Activated CD4-positive, CD25-positive, alpha-beta regulatory T cell (primary cell): ENCODE measurements at regions not wholly inside any gene's neighbourhood (a gene's known extent, or its start where the extent isn't known, plus 50 kb on each side); places are given as distances from the start of the nearest gene placed in this dataset.
"Not testable (repeated sequence)": the region's sequence is repeated elsewhere in the genome, so short reads cannot be mapped to it uniquely, and the experiment has no call there.

Experiments
- DNase-seq, 4 experiments: peaks; one replicate each; lab custom pipeline; 2025; lab: John Stamatoyannopoulos, UW

DNA sequence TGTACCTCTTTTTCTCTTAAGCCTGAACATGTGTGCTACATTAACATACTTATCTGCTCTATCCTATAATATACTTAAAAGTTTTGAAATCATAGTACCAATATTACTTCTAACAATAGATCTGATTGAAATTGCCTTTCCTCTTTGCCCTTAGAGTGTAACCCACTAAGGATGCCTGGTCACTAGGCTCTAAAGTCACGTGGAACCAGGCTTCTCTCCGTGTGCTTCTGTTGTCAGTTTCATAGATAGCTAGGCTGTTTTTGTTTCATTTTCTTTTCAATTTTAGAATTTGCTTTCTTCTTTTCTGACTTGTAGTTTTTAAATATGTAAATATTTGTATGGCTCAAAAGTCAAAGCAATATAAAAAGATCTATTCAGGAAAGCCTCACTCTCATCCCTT lies 100.5 kb upstream of the PZP start:
- not testable (repeated sequence) for DNase-seq

DNA sequence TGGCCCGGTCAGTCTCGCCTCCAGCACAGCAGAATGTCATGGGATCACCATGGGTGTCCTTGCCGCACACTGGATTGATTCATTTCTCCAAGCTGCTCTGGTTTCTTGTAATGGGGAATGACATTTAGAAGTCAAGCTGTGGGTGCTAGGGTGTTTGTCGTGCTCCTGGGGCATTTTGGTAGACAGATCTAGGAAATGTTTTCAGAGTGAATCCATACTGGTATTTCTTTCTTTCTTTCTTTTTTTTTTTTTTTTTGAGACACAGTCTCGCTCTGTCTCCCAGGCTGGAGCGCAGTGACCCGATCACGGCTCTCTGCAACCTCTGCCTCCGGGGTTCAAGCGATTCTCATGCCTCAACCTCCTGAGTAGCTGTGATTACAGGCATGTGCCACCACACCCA lies 100.0 kb upstream of the PZP start:
- DNase-seq, result not testable (repeated sequence)

DNA sequence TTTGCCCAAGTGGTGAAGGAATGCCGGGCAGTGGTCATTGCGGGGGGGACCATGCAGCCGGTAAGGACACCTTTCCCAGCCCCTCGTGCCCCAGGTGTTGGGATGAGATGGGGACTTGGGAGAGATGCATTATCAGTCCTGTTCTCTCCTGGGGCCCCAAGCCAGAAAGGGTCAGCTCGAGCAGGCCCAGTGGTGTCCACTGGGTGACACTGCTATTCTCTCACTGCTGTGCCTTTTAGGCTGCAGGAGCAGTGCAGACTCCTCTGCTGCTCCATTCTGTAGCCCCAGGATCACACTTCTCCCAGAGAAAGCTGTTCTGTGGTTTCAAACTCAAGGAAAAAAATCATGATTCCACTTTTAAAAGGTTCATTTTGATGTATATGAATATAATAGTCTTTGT lies 99.1 kb upstream of the PZP start:
- not testable (repeated sequence) for DNase-seq

DNA sequence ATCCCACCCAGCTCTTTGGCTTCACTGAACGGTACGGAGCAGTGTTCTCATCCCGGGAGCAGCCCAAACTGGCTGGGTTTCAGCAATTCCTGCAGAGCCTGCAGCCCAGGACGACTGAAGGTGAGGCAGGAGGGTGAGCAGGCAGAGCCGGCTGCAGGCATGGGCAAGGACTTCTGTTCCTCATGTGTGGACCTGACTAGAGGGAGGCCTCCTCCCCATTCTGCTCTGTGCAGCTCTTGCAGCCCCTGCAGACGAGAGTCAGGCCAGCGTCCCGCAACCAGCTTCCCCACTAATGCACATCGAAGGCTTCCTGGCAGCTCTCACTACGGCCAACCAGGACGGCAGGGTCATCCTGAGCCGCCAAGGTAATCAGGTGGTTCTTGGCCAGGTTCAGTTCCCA lies 97.8 kb upstream of the PZP start:
- DNase-seq, result not testable (repeated sequence)

DNA sequence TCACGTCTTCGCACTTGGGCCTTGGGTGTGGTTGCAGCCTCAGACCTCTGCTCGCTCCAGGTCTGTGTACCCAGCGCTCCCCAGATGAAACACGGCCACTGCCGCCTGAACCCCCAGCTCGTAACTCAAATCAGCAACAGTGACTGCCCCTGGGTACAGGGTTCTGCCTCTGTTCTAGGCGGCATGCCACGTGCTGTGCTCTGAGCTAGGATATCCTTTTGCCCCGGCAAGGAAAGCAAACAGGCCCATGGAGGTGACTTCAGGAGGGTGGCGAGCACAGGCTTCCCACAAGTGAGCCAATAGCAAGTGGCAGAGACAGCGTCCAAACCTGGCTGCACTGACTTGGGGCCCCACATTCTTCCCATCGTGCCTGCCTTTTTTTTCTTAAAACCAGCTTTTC lies 96.3 kb upstream of the PZP start:
- DNase-seq, result not testable (repeated sequence)

DNA sequence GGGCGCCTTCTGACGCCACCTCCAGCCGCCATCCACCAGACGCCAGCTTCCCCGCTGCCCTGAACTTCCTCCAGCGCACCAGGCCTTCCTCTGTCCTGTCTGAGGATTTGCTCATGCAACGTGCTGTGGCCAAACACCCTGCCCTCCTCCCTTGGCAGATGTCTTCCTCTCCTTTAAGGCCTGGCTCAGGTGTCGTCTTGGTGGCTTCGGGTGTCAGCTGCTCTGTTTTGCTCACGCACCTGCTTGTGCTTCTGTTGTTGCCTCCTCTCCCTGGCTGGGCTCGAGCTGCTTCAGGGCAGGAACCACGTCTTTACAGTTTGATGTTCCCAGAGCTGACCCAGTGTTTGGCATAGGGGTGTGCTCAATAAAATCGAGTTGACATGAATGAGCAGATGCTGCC lies 87.7 kb upstream of the PZP start:
- DNase-seq, result not testable (repeated sequence)

DNA sequence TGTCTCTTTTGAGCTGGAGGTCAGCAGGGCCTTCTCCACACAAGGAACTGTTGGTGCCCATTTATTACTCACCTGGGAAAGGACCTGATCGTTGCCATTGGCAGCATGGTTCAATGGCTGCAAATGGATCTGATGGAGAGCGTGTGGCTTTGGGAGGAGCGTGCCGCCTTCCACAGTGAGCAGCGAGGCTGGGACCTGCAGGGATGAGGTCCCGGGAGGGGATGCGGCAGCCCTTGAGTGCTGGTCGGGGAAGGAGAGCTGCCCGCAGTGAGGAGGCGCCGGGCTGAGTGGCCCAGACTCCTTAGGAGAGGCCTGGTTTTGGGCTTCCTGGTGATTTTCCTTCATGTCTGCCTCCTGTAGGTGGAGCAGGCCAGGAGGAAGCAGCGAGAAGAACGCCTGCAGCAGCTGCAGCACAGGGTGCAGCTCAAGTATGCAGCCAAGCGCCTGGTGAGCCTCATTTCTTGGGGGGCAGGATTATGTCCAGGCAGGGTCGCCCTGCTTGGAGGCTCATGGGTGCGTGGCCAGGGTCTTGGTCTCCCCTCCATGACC lies 86.0 kb upstream of the PZP start:
- not testable (repeated sequence) for DNase-seq

DNA sequence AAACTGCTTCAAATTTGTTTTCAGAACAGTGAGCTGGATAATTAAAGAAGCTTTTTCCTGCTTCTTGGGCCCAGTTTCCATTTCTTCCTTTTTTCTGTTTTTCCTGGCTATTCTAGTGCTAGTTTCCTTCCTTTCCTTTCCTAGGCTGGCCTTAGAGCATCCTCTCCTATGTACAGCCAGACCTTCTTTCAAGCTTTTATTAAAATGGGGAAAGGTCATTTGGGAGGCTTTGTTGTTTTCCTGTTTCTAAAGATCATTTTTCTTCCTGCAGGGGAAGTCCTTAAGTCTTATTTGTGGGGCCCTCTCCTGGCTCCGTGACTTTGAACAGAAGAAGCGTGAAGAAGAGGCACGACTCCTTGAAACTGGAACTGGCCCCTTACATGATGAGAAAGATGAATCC lies 85.2 kb upstream of the PZP start:
- not testable (repeated sequence) for DNase-seq

DNA sequence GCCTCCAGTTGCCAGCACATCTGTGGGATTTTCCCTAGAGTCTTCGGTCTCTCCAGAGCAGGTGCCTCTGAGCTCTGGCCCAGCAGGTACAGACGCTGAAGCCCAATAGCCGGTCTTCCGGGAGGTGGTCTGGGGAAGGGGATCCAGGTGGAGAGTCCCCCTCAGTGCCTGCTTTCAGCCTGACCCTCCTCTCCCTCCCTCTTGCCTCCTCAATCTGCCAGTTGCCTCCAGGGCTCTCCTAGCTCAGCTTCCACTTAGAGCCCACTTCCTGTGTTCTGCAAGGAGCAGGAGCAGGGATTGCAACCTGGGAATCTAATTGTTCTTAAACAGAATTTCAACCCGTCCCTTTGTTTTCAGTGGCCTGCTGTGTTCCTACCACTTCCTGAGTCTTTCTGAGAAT lies 81.8 kb upstream of the PZP start:
- not testable (repeated sequence) for DNase-seq

DNA sequence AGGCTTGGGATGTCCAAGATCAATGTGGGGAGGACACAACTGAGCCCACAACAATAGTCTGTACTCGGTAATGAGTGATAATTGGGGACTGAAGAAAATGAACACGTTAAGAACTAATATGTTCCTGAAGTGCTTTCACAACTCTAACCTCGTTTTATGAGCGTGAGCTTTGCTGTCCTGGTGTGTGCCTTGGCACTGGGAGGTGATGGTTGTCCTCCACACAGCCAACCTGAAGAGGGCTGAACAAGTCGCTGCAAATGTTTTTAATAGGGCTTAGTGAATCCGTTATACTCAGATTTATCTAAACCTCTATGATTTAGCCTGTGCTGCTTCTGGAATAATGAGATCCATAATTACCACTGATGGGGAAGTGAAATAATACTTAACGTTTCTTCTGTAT lies 76.5 kb upstream of the PZP start:
- not testable (repeated sequence) for DNase-seq

DNA sequence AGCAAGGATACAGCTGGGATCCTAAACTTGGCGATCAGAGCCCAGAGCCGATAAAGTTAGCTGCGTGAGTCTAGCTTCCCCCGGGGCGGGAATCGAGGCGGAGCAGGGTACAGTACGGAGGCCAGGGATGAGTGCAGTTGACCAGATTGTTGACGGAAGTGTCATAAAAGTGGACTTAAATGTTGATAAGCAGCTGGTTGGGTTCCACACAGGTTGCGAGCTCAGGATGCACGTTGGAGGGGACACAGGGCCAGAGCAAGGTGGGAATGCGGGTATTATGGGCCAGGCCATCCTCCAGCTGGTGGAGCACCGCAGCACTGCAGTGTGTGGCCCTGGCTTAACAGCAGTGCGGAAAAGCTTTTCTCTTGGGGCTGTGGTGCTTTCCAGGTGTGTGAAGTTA lies 76.0 kb upstream of the PZP start:
- DNase-seq, result not testable (repeated sequence)

DNA sequence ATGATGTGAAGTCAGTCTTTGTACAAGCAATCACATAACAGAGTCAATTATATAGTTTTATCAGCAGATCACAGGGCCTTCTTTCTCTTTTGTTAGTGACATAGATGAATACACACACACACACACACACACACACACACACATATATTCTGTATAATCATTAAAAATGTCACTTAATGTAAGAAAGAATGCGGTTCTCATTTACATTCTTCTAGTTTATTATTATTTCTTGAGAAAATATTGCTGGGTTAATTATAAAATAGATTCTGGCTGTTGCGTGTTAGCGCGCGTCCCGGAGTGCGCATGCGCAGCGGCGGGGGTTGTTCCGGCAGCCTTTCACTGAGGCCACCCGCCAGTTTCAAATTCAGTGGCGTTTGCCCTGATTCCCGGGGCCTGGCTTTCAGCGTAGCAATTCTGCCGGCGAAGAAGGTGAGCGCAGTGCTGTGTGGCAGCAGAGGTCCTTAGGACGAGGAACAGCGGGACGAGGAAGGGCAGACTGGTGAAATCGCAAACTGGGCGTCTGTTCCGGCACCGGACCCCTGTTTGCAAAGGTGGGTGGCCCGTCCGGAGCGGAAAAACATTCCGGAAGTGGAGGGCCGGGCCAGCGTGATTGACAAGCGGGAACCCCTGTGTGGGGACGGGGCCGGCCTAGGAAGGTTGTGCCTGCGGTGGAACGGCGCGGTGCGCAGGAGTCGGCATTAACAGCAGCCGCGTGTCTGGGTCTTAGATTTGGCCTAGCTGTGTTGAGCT lies 75.3 kb upstream of the PZP start:
- peak; percentile 35 to 75 (median 58) for DNase-seq

DNA sequence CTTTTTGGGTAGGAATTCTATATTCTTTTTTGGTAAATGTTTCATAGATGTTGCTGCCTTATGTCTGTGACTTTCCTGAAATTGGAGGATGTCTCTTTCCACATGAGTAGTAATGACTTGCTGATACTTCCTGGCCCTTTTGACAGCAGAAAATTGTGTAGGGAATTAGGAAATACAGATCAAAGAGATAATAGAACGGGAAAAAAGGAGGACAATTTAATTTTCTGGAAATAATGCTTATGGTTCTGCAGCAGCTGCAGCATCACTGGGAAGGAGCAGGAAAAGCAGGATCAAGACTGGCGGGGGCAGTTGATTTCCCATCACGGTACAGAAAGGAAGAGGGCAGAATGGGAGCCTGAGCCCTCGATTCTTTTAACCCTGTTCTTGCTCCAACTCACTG lies 68.8 kb upstream of the PZP start:
- DNase-seq, result no peak

DNA sequence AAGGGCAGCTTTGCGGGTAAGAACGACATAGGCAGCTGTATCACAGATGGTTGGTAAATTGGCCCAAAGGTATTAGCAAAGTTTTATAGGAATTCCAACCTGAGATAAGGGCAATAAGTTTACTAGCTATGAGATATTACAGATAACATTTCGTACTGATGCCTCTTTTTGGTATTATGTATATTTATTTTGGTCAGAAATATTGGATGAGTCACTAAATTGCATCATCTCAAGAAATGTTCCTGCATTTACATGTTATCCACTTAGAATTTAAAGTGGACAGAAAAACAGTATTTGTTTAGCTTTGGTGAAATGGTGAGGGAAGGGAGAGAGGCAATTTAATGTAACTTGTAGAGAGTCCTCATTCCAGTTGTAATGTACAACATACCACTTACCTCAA lies 65.1 kb upstream of the PZP start:
- no peak for DNase-seq

DNA sequence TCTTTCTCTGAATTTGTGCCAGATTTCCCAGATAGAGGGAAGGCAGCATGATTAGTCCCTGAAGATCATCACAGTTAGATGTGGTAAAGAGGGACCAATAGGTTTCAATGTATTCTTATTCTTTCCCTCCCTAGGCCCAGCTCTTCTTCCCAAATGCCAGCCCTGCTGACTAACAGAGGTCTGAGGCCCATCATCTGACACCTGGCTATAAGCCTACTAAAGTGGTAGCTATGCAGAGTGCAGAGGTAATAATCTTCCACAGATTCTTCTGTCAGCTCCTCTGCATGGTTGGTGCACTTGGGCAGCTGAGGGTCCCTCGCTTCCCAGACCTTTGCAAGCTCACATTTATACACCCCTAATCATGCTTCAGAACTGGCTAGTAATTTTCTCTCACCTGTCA lies 63.7 kb upstream of the PZP start:
- DNase-seq, result no peak

DNA sequence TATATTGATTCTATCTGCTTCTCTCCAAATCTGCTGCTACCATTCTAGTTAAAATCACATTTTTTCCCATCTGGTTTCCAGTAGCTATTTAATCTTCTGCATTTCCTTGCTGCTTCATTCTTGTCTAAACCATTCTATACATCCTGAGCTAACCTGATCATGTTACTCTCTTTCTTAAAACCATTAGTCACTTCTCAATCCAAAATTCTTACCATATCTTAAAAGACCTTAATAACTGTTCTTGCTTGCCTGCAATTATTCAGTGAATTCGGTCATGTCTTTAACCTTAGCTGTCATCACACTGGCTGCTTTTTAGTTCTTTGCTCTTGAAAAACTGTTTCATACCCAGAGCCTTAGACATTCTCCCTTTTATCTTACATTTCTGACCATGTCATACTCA lies 56.4 kb upstream of the PZP start:
- no peak for DNase-seq

DNA sequence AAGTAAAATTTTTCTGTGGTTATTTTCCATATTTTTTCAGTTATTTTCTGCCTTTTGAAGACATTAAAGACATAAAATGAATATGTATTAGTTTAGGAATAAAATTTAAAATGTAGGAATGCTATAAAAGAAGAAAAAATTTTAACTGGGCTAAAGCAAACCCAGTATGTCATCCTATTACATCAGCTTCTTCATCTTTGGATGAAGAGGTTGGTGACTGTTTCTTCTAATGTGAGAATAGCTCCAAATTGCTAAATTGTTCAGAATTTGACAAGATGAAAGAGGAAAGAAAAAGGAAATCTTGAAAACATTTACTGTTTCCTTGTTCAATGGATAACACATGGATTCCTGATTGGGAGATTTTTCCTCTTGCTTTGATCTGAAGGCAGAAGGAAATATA lies 52.7 kb upstream of the PZP start:
- DNase-seq, result no peak

DNA sequence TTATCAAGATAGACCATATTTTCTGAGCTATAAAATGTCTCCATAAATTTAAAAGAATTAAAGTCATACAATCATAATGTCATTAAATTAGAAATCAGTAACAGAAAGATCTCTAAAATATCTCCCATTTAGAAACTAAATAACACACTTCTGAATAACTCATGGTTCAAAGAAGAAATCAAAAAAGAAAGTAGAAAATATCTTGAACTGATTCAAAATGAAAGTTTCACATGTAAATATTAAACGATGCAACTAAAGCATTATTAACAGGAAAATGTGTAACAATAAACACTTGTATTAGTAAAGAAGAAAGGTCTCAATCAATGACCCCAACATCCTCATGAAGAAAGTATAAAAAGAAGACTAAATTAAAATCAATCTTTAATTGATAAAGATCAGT lies 50.5 kb upstream of the PZP start:
- no peak for DNase-seq
